Activated gamma-delta T cell treated with anti-CD3 and anti-CD28 coated beads, Interleukin-2, amount 50 U/mL, for 16 hours (primary cell): ENCODE measurements at regions not wholly inside any gene's neighbourhood (a gene's known extent, or its start where the extent isn't known, plus 50 kb on each side); places are given as distances from the start of the nearest gene placed in this dataset.

ENCODE experiments used
- DNase-seq: peaks from one replicate; pipeline ENCODE4 v3.0.0-alpha.2; 2020; ENCODE audit warnings: low read depth

DNA sequence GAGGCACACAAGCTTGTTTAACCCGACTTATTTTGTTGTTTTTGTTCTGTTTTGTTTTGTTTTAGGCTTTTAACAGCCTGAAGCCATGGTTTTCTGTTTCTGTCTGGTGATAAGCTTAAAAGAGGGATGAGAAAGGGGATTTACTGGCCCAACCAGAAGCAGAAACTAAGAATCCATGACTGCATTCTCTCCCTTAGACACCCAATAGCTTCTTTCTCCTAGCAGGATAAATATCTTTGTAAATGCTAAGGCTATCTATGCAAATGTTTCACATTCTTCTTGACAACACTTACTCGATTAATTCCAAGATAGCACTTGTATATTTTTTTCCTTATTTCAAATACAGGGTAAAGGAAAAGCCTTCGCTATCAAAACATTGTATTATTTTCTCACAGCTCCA lies 53.7 kb upstream of the SMAD1 start:
- no peak for DNase-seq

GRCh38 chr4:145427221-145427620 lies 54.4 kb upstream of the SMAD1 start:
- DNase-seq, result no peak

DNA sequence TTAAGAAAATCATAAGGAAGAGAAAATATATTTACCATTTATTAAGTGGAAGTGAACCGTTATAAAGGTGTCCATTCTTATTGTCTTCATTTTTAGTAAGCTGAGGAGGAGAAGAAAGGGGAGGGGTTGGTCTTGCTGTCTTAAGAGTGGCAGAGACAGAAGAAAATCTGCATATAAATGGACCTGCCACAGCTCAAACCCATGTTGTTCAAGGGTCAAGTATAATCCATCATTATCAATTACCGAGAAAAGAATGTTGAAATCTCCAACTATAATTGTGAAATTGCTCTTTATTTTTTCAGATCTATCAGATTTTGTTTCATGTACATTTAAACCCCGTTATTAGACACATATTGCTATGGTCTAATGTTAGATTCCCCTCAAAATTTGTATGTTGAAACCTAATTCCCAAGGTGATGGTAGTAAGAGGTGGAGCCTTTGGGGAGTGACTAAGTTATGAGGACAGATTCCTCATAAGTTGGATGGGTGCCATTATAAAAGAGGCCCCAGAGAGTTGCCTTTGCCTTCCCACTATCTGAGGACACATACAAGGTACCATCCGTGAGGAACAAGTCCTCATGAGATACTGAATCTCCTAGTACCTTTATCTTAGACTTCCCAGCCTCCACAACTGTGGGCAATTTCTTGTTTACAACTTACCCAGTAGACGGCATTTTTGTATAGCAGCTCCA lies 58.5 kb upstream of the SMAD1 start:
- DNase-seq, result no peak

DNA sequence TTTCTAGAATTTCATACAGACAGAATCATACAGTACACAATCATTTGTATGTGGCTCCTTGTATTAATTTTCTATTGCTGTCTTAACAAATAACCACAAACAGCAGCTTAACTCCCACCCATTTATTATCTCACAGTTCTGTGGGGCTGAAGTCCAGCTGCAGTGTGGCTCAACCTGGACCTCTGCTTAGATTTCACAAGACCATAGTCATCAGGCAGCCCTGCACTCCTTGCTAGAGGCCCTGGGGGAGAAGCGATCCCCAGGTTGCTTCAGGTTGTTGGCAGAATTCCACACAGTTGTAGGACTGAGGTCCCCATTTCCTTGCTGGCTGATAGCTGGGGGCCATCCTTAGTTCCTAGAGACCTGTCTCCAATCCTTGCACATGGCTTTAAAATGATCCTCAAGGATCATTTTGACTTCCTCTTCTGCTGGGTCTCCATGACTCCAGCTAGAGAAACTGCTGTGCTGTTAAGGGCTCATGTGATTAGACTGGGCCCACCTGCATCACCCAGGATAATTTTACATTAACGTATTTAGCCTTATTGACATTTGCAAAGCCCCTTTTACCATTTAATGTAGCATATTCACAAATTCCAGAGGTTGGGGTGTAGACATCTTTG lies 60.9 kb upstream of the SMAD1 start:
- DNase-seq, result no peak

DNA sequence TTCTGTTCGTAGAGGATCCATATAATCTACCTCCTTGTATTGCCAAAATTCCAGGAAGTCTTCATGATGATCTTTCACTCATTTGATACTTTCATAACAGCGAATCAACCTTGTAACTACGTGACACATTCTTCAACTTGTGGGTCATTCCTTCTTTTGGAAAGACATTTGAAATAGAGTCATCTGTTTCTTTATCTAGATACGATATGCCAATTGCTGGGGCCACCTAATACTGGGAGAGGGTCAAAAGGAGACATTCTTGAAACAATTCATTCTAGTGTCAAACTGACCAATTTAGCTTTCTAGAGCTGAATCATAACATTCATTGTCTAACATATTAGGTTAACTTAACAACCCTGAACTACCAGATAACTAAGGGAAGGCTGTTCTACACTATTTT lies 62.9 kb upstream of the SMAD1 start:
- DNase-seq, result no peak

GRCh38 chr4:145417348-145418130 lies 64.1 kb upstream of the SMAD1 start:
- no peak for DNase-seq

DNA sequence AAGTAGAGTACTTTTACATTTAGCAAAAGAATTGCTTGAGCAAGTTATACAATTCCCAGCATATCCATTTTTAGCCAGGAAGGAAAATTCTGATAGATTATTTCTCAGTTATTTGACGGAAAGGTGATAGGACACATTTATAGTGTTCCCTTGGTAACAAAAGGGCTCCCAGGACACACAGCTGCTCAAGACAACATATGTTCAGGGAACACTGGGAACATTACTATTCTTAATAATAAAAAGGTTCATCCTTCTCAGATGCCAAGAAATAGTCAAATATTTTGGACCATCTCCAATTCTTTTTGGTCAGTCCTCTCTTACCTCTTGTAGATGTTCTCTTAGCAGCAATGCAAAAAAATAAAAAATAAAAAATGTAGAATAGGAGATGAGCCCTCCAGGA lies 66.8 kb upstream of the SMAD1 start:
- no peak for DNase-seq

DNA sequence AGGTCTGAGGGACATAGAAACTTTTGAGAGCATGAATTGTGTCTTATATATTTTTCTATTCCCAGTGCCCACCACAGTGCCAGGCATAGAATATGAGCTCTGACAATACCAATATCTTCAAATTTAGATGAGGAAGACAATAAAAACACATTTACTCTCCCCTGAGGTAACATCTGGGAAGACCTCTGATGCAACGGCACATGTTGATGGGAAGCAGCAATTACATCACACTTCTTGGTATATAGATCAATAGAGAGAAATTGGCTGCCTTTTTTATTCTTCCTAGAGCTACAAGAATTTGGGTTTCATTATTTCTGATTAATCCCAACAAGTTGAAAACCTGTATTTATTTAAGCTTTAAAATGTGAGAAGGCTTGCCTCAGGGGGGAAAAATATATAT lies 67.4 kb upstream of the SMAD1 start:
- DNase-seq, result no peak

DNA sequence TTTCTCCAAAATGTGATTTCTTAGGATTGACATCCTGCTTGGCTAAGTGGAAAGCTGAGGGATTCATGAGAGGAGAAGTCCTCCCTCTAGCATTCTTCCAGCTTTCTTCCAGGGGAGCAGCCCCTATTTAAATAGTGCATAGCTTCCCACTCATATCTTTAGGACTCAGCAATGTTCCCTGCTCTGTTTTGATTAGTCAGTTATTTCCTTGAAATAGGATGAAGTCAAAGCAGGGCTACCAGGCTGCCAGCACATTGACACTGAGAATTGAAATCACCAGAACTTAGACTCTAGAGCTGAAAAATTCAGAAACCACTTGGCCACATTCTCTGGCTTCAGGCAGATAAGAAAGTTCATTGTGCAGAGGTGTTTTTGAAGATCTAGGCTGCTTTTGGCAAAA lies 74.7 kb upstream of the SMAD1 start:
- DNase-seq, result no peak

DNA sequence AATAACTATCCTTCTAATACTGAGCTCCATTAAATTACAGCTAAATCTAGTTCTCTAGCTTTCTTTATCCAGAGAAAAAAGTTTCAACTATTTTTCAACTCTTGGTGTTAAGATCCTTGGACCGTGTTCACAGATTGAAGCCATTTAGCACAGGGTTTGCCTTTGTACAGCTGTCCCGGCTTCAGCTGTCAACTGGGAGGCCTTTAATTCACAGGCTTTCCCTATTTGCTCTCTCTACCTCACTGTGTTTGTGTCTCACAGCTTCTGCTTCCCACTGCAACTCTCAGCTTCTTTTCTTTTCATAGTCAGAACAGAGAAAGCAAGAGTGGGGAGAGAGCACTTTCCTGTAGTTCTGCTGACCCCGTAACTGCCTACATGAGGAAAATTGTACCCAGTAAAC lies 76.9 kb upstream of the SMAD1 start:
- no peak for DNase-seq

DNA sequence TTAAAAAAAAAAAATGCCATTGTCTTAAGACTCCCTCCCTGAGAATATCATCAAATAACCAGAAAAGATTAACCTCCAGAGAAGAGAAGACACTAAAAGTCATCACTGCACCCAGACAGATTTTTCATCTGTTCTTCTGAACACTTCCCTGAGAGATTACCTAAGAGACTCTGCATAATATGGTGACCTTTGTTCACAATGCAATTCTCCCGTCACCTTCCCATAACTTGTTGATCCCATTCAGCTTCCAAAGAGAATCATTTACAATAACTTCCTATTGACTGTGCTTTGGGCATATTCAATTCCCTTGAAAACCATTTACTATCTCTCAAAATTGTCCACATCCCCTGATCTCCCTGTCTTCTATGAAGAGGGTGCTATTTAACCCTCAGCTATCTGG lies 85.1 kb upstream of the SMAD1 start:
- no peak for DNase-seq

- DNase-seq, result no peak
Observed at GRCh38 chr4:145390571-145390970, 91.1 kb upstream of the SMAD1 start.

DNA sequence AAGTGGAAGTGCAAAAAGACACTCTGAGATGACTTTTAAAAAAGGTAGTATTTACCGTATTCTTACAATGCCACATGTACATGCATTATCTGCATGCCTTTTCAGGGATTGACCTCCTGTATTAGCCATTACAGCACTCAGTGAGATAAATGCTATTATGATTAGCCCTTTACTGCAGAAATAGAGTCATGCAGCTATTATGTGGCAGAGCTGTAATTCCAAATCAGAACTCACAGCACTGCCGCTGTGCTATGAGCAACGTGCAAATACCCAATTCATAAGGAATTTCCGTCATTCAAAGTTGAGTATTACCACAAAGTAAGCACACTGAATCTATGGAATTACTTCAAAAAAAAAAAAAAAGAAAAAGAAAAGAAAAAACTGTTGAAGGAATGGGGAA lies 92.1 kb upstream of the SMAD1 start:
- DNase-seq, result no peak

- no peak for DNase-seq
Observed at GRCh38 chr4:145388043-145388442, 93.6 kb upstream of the SMAD1 start.

DNA sequence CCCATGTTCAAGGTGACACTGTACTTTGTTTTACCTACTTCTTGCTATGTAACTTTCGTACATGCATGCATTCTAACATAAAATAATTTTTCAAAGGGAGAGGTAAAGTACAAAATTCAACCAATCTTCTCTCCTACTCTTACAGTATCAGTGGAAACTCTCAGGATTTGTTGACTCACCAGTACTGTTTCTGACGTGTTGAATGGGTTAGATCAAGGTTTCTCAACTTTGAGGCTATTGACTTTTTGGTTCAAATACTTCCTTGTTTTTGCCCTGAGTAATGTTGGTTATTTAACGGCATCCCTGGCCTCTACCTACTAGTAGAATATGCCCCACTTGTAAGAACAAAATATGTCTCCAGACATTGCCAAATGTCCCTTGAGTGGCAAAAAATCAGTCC lies 94.6 kb upstream of the SMAD1 start:
- DNase-seq, result no peak

DNA sequence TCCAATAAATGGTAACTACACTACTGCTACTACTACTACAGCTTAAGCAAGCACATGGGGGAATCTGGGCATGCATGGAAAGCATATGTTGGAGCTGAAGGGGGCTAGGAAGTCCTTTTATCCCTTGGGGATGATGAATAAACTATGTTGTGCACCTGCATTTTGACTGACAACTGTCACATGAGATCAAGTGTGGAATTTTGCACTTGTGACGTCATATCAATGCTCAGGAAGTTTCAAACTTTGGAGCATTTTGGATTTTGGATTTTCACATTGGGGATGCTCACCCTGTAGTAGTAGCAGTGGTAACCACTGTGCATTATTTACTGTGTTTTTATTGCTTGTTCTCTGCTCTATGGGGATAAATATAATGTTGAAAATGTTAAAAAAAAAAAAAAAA lies 100.5 kb upstream of the SMAD1 start:
- no peak for DNase-seq

GRCh38 chr4:145380123-145380522 lies 101.5 kb upstream of the SMAD1 start:
- DNase-seq, result no peak

DNA sequence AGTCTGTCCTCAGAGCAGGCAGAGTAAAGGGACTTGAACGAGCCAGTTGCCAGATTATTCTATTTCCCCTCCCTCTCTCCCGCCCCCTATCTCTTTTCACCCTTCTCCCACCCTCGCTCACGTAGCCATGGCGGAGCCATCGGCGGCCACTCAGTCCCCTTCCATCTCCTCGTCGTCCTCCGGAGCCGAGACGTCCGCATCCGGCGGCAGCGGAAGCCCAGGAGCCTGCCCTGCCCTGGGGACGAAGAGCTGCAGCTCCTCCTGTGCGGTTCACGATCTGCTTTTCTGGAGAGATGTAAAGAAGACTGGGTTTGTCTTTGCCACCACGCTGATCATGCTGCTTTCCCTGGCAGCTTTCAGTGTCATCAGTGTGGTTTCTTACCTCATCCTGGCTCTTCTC lies 106.2 kb upstream of the SMAD1 start:
- DNase-seq, result no peak

- no peak for DNase-seq
Observed at GRCh38 chr4:145352438-145353145, 129.1 kb upstream of the SMAD1 start.

- no peak for DNase-seq
Observed at GRCh38 chr4:145351922-145352321, 129.7 kb upstream of the SMAD1 start.

DNA sequence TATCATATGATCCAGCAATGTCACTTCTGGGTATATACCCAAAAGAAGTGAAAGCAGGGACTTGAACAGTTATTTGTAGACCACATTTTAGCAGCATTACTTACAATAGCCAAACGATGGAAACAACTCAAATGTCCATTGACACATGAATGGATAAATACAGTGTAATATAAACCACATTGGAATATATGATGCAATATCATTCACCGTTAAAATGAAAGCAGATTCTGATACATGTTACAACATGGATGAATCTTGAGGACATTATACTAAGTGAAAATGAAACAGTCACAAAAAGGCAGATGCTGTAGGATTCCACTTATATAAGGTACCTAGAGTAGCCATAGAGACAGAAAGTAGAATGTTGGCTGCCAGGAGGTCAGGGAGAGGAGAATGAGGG lies 130.5 kb upstream of the SMAD1 start:
- no peak for DNase-seq

DNA sequence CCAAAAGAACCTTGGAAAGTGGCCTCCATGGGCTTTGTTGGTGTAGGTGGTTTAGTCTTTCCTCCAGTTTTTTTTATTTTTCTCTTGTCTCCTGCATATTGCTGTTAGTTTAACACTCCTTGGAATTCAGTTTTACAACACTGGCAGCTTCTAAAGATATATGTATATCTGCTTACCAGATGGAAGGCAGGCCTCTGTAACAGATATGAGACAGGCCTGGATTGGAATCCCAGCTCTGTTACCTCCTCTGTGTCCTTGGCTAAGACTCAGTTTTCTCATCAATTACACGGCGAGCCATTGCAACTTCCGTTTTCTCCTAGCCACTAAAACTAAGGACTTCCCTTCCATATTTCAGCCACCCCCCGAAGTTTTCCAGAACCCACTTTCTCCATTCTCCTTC lies 133.4 kb upstream of the SMAD1 start:
- no peak for DNase-seq

DNA sequence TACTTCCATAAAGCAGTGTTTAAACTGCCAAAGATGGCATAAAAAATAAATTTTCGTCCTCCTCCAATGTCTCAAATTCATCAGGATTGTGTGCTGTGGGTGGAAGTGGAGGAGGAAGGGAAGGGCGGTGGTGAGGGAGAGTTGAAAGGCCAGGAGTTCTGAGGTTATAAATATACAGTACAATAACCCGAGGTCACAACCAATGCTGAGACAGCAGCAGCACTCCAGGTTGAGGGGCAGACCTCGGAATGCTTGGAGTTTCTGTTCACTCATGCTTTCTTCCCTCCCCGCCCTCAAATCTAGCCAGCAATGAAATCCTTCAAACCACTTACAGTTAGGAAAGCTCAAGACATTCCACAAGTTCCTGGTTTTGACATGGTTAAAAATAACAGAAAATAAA lies 134.0 kb upstream of the SMAD1 start:
- no peak for DNase-seq
